HG03571 (cell line): ENCODE measurements at regions not wholly inside any gene's neighbourhood (a gene's known extent, or its start where the extent isn't known, plus 50 kb on each side); places are given as distances from the start of the nearest gene placed in this dataset.
"Not testable (repeated sequence)": the region's sequence is repeated elsewhere in the genome, so short reads cannot be mapped to it uniquely, and the experiment has no call there.

ENCODE experiments used
- ATAC-seq: cut with Tn5 transposase; IDR thresholded peaks from one replicate; pipeline ENCODE4 v1.9.1; 2021; ENCODE audit not compliant: unreplicated experiment

DNA sequence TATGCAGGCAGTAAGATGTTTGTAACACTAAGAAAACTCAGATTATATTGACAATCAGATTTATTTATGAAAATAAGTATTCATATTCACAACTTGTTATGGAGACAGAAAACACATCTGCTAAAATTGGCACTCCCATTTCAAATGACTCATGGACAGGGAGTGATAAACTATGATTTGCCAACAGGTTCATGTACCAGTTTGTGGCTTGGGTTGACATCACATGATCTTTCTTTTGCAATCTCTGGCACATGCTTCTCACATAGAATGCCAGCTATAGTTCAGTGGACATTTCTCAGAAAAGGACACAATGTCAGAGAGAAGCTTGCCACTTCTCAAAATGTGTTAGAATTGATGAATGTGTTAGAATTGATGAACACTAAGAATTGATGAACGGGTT is 663.2 kb upstream of the ANKRD30A start:
- ATAC-seq, result no peak

DNA sequence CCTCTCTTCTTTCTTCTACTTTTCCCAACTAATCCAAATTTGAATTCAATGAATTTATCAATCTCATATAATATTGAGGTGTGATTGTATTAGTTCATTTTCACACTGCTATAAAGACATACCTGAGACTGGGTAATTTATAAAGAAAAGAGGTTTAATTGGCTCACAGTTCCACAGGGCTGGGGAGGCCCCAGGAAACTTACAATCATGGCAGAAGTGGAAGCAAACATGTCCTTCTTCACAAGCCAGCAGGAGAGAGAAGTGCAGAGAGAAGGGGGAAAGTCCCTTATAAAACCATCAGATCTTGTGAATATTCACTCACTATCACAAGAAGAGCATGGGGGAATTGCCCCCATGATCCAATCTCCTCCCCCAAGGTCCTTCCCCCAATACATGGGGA is 667.0 kb upstream of the ANKRD30A start:
- ATAC-seq, result not testable (repeated sequence)

DNA sequence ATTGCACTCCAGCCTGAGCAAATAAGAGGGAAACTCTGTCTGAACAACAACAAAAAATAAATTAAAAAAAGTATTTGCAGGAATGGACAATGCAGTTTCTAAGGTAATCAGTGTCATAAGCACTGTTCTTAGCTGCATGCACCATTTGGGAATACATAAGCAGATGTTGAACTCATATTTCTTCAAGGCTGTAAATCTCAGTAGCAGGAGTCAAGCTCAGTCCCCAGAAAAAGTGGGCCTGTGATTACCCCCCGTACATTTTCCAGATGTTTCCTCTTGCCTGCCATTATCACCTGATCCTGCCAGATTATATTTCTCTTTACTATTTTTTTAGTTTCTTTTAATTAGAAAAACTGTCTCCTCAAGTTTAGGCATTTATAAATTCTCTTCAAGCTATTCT is 667.6 kb upstream of the ANKRD30A start:
- no peak for ATAC-seq

DNA sequence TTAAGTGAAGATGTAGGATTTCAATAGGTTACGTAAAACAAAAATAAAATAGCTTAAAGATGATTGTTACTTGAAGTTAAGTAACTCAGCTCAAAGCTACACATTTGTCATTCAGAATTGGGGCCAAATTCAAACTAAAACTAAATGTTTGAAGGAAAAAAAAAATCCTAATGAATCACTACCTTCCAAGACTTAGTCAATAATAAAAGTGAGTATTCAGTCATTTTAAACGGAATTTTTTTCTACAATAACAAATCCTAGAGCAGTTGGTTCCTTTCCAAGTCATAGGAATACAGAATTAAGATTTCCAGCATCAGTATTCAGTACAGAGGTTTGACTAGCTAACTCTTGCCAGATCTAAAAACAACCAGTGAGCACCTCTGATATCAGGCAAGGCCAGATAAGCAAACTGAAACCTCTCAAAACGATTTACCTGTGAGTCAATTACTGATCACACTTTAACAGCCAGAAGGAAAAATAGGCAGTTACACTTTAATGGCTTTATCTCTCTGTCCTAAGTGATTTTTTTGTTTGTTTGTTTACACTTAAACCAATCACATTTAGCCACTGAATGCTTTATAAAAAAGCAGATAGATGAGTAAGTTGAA is 669.8 kb upstream of the ANKRD30A start:
- no peak for ATAC-seq

DNA sequence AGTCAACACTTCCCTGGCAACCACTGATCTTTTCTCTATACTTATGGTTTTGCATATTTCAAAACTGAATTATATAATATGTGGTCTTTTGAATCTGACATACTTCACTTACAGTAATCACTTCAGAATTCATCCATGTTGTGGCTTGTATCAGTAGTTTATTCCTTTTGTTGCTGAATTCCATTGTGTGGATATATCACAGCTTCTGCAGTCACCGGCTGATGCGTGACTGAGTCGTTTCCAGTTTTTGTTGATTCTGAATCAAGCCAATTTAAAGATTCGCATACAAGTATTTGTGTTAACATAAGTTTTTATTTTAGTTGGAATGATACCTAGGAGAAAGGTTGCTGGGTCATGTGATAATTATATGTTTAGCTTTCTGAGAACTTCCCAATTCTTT is 672.5 kb upstream of the ANKRD30A start:
- no peak for ATAC-seq

DNA sequence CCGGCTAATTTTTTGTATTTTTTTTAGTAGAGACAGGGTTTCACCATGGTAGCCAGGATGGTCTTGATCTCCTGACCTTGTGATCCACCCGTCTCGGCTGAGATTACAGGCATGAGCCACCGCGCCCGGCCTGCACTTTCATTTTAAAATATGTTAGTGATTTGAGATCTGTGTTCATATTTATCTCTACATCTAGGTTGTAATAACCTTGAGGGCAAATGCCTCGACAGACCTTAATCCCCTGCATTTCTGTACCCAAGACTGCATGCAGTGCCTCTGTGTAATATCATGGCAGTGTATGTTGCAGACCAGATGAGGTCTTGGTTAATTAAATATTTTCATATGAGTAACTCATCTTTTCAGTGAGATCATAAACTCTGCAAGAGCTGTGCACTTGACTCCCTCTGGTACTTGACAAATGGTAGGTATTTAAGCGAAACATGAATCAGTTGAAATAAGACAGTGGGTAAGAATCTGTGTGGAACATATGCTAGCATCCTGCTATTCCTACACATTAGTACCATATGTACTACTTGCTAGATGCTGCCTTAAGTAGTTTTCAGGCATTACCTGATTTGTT is 673.9 kb upstream of the ANKRD30A start:
- ATAC-seq, result no peak

DNA sequence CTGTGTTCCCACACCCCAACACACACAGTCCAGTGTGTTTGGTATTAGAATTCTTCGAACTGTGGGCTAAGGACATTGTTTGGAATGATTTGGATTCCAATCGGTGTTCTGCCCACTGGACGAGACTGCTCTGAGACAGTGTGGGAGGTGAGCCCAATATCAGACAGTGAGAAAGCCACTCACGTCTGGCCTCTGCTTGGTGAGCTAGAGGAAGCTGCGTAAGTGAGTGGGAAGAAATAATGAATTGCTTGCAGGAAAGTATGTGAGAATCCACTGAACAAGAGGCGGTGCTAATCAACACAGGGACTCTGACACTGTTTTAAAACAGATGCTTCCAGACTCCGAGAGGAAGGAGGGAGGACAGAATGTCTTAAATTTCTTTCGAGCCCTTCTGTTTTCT is 675.0 kb upstream of the ANKRD30A start:
- no peak for ATAC-seq

DNA sequence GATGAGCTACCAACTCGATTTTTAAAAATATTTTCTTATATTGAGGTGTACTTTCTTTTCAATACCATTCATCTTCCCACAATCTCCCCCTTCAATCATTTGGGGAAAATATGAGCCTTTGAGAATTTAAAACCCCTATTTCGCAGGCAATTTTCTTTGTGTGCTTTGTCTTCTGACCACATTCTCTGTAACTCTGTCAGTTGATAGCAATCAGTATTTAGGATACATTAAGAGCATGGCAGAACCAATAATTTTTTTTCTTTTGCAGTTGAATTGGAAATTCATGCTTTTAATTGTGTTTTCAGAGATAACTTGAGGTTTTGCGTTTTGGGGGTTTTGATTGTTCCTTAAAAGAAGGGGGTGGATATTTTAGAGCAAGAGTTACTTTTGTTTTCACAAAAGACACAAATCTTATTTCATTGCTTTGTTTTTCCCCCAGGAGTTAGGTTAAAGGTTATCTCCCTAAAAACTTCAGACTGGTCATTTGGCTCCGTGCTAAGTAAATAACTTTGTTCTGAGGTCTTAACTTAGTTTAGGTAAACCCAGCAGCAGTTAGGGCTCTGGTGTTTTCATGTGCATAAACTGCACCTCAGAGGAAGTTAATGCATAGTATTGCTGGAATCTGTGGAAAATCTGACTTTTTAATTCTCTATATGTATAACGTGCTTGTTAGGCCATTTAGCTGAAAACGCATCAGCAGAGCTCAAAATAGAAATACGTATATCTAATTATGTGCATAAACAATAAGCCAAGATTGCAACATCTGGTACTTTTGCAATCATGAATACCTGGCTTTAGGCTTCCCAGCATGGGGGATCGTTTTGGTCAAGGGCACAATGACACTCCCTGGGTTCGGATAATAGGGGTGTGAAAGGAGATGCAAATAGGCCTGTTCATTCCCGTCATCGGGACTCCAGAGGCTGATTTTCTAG is 676.4 kb upstream of the ANKRD30A start:
- no peak for ATAC-seq

DNA sequence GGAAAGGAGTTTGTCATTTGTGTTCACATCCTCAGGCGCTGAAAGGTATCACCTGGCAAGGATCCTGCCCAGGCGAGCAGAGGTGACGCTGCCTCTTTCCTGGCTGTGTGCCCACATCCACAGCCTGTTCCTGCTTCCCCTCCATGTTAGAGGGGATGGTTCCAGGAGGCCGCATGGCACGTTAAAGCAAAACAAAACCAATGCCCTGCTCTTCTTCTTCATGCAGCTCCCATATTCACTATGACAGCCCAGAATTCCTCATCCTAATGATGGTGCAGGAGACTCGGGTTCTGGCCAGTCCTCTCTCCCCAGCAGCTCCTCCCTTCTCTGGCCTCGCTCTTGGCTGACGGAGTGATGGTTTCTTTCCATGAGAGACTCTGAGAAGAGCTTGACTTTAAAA is 678.5 kb upstream of the ANKRD30A start:
- no peak for ATAC-seq

DNA sequence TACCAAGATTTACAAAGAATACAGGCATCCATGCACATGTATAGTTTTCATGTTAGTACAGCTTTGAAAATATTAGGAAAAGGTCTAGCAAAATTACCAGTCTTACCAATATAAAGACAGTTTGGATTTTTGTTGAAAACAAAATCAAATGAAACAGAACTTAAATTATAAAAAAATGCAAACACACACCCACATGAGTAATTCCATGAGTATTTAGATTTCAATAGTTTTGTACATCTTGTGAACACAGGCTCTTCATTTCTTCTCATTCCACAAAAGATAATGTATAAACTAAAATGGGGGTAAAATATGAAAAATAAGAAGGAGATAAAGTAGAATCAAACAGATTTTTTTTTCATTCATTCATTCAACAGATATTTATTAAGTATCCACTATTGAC is 682.2 kb upstream of the ANKRD30A start:
- no peak for ATAC-seq

DNA sequence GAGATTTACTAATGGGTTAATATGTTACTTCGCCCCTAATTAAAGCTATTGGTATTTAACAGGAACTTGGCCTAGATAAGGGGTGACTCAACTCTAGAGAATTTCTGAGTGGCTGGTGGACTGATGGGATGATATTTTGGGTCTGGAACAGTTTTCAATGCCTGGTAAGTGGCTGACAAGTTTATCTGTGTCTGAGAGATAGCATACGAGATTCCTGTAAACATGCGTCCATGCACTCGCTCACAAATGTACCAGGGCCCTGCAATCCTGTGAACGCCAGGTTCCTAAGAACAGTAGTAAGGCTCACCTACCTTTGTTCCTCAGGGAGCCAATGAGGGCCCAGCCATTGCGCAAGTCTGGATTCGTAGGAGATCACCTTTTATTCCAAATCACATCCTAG is 683.8 kb upstream of the ANKRD30A start:
- ATAC-seq, result no peak

DNA sequence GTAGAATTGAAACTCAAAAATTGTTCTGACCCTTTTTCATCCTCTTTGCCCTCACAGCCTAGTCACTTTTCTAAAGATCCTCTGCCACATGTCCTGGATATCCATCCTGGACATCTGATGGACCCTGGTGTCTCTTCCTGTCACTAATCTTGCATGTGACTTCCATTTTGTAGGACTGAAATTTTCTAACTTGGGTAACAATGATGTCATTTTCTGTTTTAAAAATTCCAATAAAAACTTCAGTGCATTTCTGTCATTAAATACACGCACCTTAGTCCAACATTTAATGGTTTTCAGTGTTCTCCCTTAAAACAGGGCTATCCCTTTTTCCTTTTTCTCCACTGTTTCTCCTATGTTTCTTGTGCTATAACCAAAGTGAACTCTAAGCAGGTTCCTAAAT is 684.9 kb upstream of the ANKRD30A start:
- ATAC-seq, result no peak

DNA sequence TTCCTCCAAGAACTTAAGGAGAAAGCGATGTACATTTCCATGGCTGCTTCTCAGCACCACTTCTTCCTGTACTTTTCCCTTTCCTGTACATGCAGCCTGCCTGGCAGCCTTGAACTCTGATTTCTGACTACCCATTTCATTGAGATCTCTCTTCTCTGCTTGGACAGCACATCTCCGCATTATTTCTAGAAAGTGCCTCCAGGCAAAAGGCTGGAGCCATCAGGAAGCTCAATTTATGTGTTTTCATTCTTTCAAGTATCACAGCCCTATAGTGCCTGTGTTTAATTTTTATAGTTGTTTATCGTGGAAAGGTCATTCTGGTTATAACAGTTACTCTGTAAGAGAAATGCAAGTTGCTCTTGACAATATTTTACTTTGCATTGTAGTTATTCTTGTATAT is 688.0 kb upstream of the ANKRD30A start:
- no peak for ATAC-seq

DNA sequence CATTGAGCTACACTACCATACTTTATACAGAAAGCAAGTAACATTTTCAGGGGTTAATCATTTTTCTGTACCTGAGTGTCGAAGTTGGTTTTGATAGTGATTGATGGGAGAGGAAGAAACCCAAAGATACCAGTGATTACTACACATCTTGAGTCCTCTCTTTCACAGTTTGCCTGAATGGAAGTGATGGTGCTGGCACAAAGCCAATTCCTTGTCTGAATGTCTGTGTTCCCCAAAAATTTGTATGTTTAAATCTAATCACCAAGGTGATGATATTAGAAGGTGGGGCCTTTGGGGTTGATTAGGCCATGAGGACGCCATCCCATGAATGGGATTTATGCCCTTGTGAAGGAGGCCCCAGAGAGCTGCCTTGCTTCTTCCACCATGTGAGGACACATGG is 696.9 kb upstream of the ANKRD30A start:
- no peak for ATAC-seq

DNA sequence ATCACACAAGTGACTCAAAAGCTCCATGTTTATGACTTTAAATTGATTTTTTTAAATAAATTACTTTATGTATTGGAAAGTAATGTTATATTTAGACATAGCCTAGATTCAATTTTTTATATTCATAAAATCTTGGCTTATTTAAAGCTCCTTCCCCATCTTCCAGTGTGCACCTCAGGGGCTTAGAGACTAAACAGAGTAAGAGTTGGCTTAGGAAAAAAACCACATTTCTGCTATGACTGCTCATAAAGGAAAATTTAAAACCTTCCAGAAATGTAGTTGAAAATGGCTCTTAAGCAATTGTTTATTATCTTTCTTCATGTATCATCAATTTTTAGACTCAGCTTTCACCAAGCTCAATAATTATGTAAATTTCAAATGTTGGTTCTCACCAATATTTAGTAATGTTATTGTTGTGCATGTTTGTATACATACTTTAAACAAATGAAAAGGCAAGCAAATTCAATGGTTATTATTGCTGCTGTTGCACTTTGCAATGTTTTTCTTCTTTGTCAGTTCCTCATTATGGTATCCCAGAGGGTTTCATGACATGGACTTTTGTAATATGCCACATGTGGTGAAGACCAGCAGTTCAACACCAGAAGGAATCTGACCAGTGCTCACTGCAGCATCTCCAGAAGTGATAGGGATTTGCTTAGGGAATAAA is 700.1 kb upstream of the ANKRD30A start:
- no peak for ATAC-seq

DNA sequence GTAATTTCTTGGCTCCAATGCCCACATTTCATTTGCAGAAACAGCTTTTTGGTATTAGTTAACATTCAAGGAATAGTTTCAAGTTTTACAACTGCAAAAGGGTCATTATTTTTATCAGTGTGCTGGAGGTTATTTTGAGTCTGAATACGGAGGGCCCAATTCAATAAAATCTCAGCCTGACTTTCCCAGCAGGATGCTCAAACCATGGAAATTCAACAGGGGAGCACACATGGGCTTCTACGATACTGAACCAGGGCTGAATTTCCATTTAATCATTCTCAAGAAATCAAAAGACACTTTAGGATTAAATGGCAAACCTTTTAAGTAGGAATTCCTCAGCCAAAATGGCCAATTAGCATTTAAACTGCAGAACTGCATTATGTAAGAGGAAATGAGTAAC is 700.9 kb upstream of the ANKRD30A start:
- no peak for ATAC-seq

DNA sequence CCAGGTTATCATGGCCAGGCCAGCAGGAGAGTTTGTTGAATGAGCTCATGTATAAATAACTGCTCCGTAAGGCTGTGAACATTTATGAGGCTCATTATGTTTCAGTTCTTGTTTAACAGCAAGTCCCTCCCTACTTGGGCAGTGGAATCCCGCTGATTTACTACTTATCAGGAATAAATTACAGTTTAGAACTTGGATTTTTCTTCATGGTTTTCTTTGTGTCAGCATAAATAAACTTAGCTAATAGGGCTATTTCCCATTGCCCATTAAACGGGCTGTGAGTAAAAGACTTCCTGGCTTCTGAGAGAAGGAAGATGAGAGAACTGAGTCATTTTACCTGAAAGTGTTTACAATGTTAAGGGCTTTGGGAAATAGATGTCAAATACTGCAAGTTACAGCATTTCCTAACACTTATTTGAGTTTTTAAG is 701.6 kb upstream of the ANKRD30A start:
- ATAC-seq, result no peak

DNA sequence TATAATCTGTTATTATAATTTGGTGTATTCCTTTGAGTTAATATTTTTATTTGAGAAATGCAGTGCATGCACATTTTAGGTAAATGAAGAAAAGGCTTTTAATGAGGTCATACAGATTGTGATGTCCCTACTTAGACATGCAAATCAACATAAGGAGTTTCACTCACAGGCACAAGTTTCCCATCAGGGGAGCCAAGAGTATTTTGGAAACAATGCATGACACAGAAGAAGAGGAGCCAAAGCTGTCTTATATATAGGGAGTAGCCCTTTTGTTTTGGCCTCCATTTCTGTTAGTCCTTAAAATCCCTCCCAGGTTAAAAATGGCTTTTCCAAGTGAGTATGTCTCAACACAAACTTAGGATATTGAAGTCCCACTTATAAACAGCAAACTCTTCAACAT is 703.4 kb upstream of the ANKRD30A start:
- ATAC-seq, result no peak

DNA sequence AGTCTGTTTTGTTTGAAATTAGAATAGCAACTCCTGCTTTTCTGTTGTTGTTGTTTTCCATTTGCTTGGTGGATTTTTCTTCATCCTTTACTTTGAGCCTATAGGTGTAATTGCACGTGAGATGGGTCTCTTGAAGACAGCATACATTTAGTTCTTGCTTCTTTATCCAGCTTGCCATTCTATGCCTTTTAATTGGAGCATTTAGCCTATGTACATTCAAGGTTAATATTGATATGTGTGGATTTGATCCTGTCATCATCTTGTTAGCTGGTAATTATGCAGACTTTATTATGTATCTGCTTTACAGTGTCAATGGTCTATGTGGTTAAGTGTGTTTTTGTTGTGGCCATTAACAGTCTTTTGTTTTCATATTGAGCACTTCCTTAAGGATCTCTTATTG is 708.9 kb upstream of the ANKRD30A start:
- no peak for ATAC-seq

DNA sequence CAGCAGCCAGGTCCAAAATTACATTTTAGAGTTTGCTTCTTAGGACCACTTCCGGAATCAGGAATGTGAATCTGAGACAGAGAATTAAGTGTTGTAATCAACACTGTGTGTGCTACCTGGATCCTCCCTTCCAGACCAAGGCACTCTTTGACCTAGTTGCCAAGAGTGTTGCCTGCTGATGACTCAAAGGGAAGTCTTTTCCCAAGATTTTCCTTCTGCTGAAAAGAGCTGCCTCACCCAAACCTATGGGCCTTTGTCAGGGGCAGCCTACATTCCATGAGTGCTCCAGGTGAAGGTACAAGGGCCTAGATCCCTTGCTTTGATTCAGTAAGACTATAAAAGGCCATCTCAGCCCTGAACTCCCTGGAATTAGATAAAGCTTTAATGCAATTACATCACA is 712.5 kb upstream of the ANKRD30A start:
- ATAC-seq, result no peak

DNA sequence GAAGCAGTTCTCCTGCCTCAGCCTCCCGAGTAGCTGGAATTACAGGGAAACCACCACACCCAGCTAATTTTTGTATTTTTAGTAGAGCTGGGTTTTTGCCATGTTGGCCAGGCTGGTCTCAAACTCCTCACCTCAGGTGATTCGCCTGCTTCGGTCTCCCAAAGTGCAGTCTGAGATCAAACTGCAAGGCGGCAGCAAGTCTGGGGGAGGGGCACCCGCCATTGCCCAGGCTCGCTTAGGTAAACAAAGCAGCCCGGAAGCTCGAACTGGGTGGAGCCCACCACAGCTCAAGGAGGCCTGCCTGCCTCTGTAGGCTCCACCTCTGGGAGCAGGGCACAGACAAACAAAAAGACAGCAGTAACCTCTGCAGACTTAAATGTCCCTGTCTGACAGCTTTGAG is 725.2 kb upstream of the ANKRD30A start:
- not testable (repeated sequence) for ATAC-seq

DNA sequence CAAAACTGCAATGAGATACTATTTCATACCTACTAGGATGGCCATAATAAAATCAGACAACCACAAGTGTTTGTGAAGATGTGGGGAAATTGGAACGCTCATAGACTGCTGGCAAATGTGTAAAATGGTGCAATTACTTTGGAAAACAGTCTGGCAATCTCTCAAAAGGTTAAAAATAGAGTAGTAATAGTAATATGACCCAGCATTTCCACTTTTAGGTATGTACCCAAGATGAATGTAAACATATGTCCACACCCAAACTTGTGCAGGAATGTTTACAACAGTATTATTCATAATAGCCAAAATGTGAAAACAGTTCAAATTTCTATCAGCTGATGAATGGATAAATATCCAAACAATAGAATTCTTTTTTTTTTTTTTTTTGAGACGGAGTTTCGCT is 731.6 kb upstream of the ANKRD30A start:
- no peak for ATAC-seq
